Activated CD4-positive, alpha-beta T cell treated with anti-CD3 and anti-CD28 coated beads for 4 hours (primary cell): ENCODE measurements at regions not wholly inside any gene's neighbourhood (a gene's known extent, or its start where the extent isn't known, plus 50 kb on each side); places are given as distances from the start of the nearest gene placed in this dataset.
"Not testable (repeated sequence)": the region's sequence is repeated elsewhere in the genome, so short reads cannot be mapped to it uniquely, and the experiment has no call there.

Source experiments
- DNase-seq, 2 donors: peaks; one replicate each; pipeline ENCODE4 v3.0.0-alpha.2; 2020

DNA sequence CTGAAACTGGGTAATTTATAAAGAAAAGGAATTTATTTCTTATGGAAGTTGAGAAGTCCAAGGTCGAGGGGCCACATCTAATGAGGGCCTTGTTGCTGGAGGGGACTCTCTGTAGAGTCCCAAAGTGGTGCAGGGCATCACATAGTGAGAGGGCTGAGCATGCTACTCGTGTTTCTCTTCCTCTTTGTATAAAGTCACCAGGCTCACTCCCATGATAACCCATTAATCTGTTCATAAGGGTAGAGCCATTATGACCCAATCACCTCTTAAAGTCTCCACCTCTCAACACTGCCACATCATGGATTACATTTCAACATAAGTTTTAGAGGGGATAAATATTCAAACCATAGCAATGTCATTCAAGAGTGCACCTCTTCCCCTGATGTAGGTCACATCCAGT lies 79.1 kb upstream of the ATP2B1 start:
- no peak for DNase-seq

DNA sequence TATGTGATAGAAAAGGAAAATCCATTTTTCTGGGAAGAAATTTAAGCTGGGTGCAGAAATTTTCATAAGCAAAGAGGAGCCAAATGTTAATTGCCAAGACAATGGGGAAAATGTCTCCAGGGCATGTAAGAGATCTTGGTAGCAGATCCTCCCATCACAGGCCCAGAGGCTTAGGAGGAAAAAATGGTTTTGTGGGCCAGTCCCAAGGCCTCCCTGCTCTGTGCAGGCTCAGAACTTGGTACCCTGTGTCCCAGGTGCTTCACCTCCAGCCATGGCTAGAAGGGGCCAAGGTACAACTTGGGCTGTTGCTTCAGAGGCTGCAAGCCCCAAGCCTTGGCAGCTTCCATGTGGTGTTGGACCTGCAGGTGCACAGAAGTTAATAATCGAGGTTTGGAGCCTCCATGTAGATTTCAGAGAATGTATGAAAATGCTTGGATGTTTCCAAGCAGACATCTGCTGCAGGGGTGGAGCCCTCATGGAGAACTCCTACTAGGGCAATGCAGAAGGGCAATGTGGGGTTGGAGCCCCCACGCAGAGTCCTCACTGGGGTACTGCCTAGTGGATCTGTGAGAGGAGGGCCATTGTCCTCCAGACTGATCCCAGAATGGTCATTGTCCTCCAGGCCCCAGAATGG lies 77.7 kb upstream of the ATP2B1 start:
- DNase-seq: no peak

DNA sequence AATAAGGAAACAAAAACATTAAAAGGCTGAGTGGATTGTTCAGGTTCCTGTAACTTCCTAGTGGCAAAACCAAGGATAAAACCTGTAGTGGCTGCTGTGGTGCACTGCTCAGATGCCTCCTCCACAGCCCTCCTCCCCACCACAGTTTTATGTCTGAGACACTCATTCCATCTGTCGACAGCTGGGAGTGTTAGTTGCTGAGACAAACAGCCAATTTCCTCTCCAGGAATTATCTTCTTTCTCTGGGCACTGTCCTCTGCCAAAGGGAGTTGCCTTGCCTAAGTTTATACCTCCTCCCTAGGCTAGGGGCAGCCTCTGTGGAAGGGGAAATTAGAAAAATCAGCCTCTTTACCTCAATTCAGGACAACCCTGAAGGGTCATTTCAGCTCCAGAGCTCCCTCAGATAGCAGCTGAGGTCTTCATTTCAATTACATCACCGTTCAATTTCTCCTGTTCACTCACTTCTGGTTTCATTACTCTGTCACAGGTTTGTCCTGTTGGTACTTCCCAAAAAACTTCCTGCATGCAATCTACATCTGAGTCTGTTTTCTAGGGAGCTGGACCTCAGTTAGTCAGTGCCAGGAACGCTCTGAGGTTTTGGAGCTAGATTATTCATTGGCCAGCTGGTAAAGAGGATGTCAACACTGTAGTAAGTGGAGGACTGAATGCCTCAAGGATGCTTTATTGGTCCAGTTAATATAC lies 74.9 kb upstream of the ATP2B1 start:
- no peak for DNase-seq

DNA sequence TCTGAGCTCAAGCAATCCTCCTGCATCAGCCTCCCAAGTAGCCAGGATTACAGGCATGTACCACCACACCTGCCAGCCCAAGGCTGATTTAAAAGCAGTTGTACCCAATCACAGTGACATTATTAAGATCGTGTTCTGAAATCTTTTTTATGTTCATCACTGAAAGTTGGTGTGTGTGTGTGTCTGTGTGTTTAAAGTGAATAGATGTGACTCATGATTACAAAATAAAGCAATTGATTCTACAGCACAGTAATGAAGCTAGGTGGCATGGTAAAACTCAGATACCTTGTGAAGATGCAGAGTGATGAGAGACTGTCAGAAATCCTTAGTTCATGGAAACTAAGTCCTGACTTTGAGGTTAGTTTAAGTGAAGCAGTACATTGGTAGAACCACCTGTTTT lies 74.2 kb upstream of the ATP2B1 start:
- no peak for DNase-seq

DNA sequence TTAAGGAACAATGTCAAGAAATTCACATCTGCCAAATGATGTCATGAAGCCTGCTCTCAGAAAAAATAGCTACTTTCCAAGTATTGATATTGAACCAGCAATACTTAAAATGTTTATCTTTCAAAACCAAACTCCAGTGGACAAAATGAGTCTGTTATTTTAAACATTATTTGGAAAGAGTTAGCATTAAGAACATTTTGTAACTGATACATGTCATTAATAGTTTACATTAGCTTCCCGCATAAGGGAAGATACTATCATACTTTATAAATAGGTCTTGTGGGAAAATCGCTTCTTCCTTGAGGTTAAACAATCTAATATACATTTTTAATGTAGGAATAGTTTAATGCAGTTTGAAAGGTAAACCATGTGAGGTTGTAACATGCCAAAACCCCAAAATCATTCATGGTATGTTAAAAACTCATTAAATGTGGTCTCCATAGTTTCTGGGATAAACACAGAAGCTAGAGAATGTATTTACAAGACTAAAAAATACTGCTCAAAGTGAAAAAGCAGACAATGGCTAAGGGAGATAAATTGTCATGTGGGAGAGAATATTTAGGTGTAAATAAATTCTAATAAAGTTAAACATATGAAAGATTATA lies 73.4 kb upstream of the ATP2B1 start:
- DNase-seq: no peak

DNA sequence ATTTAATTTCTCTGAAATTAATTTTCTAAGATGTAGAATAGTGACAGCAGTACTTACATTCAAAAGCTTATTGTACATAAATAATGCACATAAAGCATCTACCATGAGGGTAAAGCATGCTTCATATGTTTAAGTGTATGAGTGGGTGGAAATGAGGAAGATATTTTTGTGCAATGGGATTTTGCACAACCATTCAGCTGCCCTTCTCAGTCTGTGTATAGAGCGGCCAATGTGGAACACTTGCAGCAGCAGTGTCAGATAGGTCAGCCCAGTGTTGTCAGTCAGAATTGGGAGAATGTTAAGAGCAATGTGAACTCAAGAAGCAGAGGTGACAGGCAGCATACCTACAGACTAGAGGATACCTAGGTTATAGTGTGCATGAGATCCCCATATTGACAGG lies 72.5 kb upstream of the ATP2B1 start:
- no peak for DNase-seq

DNA sequence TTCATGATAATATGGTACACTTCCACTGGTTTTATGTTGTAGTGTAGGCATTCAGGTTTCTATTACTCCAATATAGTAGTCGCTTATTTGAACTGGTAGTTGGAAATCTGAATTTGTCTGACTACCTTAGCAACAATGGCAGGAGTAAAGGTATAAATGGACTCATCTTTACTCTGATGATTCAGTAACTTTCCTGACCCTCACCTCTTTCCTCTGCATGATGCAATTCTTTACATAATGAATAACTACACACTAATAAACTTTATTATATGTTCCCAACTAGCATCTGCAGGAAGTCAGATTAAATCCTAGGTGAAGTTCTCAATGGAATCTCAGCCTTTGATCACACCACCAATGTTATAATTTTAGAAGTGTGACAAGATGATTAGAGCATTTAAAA lies 70.5 kb upstream of the ATP2B1 start:
- no peak for DNase-seq

DNA sequence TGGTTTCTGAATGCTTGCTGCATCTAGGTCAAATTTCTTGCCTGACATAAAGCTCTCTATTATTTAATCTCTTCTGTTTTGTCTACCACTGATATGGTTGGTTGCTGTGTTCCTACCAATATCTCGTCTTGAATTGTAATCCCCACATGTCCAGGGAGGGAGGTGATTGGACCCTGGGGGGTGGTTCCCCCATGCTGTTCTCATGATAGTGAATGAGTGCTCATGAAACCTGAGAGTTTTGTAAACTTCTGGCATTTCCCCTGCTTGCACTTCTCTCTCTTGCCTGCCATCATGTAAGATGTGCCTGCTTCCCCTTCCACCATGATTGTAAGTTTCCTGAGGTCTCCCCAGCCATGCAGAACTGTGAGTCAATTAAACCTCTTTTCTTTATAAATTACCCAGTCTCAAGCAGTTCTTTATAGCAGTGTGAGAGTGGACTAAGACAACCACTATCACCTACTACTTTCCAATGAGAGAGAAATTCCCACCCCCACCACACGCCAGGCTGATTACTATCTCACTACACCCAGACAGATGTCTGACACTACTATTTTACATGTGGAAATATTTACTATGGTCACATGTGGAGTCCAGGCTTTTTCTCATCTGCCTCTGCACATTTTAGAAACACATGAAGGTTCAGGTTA lies 69.2 kb upstream of the ATP2B1 start:
- DNase-seq: no peak

DNA sequence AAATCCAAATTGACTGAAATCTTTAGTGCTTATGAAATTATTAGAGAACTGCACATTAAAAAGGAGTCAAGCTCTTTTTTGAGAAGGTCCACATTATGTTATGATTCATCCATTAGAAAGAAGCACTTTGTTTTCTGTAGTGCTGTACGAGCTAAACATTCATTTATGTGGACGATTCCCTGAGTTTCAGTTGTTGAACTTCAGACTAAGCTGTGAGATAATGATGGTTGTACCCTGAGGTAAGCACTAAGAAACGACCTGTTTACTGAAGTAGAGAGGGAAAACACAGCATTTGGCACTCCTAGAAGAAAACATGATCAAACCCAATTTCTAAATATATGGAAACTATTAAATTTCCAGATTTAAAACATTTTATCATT lies 67.3 kb upstream of the ATP2B1 start:
- DNase-seq: no peak

DNA sequence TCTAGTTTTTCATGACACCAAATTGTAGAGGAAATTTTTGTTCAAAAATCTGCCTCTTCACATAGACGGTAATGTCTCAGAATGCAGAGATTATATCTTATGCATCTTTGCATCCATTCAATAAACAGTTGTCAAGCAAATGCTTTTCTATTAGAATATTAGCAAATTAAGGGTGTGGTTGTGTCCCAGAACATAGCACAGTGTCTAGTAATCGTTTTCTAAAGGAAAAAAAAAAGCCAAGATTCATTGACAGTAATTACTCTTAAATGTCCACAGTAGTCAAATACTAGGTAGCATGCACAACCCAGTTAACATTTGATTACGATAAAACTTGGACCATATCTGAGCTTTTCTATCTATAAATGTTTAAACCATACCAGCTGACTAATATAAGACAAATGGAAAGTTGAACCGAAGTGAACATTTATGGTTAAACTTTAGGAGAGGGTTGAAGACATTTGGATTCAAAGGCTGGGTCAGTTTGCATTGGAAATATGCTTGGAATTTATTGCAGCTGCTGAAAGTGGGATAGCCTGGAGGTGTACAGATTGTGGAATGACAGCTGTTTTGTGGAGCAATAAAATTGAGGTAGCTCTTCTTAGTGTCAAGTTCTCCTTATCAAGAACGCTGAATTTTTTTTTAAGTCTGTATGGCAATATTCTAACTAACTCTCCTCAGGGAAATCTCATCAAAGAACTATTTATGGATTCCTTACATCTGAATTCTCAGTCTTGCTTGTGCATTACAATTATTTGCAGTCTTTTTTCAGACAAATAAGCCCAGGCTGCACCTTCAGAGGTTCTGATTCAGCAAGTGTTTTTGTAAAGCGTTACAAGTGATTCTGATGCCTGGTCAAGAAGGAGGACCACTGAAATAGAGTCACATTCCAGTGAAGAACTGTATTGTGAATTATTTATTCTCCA lies 66.7 kb upstream of the ATP2B1 start:
- no peak for DNase-seq

DNA sequence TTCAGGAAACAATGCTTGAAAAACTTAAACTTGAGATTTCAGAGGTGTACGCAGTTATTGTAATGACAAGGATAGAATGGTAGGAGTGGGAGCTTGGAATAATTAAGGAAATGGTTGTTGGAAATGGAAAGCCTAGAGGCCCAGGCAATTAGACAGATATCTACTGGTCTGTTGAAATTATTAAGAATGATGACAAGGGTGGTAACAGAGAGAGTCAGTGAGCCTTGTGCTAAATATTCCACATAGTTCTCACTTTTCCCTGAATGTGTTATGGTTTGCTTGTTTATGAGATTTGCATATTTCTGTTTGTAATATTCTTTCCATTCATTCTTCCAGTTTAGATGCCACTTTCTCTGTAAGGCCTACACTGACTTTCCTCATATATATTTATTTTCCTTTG lies 66.0 kb upstream of the ATP2B1 start:
- DNase-seq: no peak

DNA sequence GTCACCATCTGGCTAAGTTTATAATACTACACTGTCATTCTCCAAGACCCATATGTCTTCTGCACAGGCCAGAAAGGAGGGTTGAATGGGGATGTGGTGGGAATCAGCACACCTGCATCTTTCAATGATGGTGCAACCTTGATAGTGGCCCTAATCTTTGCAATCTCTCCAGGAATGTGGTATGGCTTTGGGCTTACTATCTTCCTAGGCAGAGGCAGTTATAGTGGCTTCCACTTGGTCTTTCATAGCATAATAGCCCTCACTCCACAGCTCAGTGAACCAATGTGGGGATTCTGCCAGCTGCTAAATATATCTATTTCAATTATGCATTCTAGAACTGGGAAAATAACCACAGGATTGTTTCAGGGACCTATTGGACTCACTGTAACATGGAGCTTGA lies 61.8 kb upstream of the ATP2B1 start:
- DNase-seq: no peak

DNA sequence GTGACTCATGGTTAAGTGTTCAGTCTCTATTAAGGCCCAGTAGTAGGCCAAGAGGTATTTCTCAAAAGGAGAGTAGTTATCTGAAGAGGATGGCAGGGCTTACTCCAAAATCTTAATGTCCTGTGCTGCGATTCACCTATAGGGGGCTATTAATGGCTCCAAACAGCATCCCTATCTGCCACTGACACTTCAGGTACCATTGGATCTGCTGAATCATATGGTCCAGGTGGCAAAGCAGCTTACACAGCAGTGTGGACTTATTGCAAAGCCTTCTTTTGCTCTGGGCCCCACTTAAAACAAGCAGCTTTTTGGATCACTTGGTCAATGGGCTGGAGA lies 60.8 kb upstream of the ATP2B1 start:
- DNase-seq: no peak

DNA sequence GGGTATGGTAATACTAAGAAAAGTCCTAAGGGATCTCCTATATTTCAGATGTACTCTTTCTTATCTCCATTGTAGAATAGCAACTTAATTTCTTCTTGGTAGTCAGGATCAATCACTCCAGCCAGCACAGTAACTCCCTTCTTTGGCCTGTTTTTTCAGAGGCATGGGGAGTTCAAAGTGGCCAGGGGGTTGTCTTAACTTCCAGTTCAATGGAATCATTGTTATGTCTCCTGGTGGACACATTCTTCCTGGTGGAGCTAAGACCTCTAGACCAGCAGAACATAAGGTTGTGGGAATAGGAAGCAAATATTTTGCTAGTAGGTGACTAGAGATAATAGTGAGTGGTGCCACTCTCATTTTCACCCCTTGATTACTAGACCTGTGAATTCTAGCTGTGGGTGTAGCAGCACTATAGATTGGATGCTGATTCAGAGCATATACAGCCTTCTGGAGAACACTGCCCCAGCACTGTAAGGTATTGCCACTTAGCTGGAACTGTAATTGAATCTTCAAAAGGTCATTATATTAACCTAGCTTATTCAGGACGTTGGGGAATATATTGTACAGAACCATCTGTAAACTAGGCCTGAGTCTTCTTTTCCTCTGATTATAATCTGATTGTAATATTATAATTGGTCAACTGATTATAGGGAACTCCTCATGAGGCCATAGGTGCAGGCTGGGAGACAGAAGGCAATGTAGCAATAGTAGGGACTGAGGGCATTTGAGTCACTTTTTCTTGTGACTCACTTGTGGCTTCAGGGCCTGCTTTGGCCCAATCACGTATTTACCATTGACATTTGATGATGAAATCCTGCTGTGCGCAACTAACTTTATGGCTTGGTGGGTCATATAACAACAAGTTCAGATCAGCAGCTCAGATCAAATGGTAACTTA lies 60.2 kb upstream of the ATP2B1 start:
- peak in 1 of 2 donors; percentile 9 for DNase-seq

DNA sequence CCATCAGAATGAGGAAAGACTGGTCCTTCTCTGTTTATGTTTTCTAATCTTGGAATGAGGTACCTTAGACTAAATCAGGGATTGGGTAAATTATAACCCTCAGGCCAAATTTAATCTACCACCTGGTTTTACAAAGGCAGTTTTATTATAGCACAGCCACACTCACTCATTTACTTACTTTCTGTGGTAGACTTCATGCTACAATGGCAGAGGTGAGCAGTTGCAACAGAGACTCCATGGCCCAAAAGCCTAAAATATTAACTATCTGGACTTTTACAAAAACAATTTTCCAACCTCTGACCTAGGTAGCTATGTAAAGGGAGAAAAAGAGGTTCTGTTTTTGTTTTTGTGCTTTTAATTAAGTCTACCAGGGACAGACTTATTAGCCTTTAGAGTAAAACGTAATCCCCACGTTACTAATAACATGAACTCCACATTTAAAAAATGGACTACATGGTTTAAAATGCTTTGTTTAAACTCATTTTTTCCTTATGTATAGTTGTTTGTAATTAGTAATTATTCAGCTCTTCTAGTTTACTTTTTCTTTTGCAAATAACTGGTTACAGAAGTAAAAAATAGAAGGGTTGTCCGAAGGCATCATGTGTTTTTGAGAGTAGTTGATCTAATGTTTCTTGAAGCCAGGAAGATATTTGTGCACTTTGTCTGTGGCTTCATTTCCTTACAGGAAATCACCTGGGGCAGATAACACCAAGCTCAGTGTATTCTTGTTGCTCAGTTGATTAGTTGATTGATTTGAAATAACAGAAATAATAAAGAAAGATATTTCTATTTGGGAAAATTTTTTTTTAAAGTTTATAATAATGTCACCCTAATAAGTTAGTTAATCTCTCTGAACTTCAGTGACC lies 57.6 kb upstream of the ATP2B1 start:
- DNase-seq: no peak

DNA sequence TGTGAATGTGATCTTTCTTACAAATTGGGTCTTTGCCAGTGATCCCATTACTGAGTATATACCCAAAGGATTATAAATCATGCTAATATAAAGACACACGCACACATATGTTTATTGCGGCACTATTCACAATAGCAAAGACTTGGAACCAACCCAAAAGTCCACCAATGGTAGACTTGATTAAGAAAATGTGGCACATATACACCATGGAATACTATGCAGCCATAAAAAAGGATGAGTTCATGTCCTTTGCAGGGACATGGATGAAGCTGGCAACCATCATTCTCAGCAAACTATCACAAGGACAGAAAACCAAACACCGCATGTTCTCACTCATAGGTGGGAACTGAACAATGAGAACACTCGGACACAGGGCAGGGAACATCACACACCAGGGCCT lies 55.5 kb upstream of the ATP2B1 start:
- DNase-seq: not testable (repeated sequence)

DNA sequence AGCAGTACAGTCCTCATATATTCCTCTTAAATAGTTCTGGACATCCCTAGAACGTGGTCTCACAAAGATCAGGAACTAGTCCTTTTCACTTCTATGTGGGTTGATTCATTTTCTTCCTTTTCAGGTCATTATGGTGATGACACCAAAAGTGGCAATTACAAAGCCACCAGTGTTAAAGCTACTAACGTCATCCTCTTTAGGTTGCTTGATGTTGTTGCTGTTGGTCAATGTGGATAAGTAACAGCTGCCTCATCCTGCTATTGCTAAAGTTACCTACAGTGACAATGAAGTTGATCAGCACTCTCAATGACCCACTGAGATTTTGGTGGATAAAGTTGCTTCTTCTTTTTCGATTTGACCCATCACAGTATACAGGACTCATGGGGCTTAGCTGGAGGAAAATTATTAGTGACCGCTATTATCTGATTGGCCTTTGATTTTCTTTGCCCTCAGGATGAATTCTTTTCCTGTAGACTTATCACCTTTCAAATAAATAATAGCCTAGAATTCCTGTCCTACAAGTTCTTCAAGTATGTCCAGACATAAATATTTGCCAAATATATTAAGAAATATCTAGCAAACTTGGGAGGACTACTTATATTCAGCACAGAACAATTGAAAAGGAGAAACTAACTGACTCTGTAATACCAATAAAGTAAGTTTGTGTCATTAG lies 54.0 kb upstream of the ATP2B1 start:
- no peak for DNase-seq

DNA sequence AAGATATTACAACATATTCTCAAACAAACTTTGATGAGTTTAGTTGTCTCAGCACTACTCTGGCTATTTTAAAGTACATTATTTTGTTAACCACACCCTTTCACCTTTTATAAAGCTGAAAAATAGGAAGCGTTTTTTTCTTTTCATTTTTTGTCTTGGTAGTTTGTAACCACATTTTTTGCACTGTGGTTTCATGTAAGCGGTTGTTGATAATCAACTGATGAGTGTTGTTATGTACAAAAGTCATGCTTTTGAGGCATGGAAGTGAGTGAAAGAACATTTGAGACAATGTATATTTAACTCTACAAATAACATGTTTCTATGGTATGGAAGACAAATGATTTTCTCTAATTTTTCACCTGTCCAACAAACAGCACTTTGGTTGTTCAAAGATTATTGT lies 52.1 kb upstream of the ATP2B1 start:
- DNase-seq: no peak
